ENCODE measurements at regions not wholly inside any gene's neighbourhood (a gene's known extent, or its start where the extent isn't known, plus 50 kb on each side); places are given as distances from the start of the nearest gene placed in this dataset.

GRCh38 chr12:28057856-28058615 lies 85.5 kb upstream of the PTHLH start:
- dilution Hi-C loops (cut with HindIII; ENCODE audit: low sequenced_read_pairs, unreplicated experiment) = no loop called here

More at GRCh38 chr12:28057856-28058615, 85.5 kb upstream of the PTHLH start:
- Histone ChIP-seq H3K27me3 (ENCODE audit: control insufficient read depth, insufficient read depth, low read length) (no peaks in the 10 kb centered on the region), H2AFZ (replicated peaks; ENCODE audit: low read length, poor library complexity) (no peak overlapping the region), H3K4me3 (ENCODE audit: insufficient read depth, low read depth, low read length) (no peak overlapping the region), H3K27ac (ENCODE audit: insufficient read depth, low read length) (no peak overlapping the region), H3K9me3 (ENCODE audit: control insufficient read depth, insufficient read depth, low read length) (no peaks in the 10 kb centered on the region), H3K4me1 (ENCODE audit: control insufficient read depth, insufficient read depth, low read length) (no peaks in the 10 kb centered on the region), H3K18ac (ENCODE audit: low read depth, low read length) (no peak overlapping the region), H3K4ac (ENCODE audit: low read depth, low read length) (no peak overlapping the region), H3K36me3 (ENCODE audit: control insufficient read depth, insufficient read depth, low read length) (no peaks in the 10 kb centered on the region), H3K56ac (ENCODE audit: extremely low read depth, insufficient read depth, low read length) (no peak overlapping the region), H3K9me1 (ENCODE audit: insufficient read depth, low read length) (no peaks in the 10 kb centered on the region; the same call in 1 of the 2 replicates), H2BK120ac (ENCODE audit: low read depth, low read length) (no peak overlapping the region), H3K14ac (replicated peaks; ENCODE audit: low read depth, low read length) (no peak overlapping the region), H4K5ac (ENCODE audit: low read depth, low read length) (no peak overlapping the region), H2AK9ac (replicated peaks; ENCODE audit: low read depth, low read length, poor library complexity) (no peak overlapping the region), H4K91ac (ENCODE audit: insufficient read depth, low read depth, low read length) (no peak overlapping the region), H3K9ac (ENCODE audit: low read depth, low read length) (no peak overlapping the region), H3K4me2 (ENCODE audit: low read depth, low read length) (no peak overlapping the region), H2AK5ac (ENCODE audit: low read depth, low read length) (no peak overlapping the region), H2BK20ac (ENCODE audit: low read depth, low read length) (no peak overlapping the region), H4K8ac (ENCODE audit: low read depth in 2 of 2, low read length in 2 of 2) (no peak overlapping the region), H4K20me1 (ENCODE audit: insufficient read depth, low read length) (no peaks in the 10 kb centered on the region), H3K23ac (ENCODE audit: low read depth, low read length) (no peak overlapping the region), H3K79me1 (ENCODE audit: low read depth in 1 of 2, low read length in 2 of 2) (no peaks in the 10 kb centered on the region), H2BK5ac (ENCODE audit: low read depth, low read length, poor library complexity, severe bottlenecking) (no peak overlapping the region), H2BK15ac (ENCODE audit: low read depth, low read length) (no peak overlapping the region)
- ChIA-PET POLR2A (ENCODE audit: unreplicated experiment) (no interaction called here), CTCF (interaction anchor here (1.2 kb wide), 1 partner anchor 31 kb away, joined by 4 read pairs; no protein-coding TSS in a partner anchor)
- intact Hi-C loops (cut with micrococcal nuclease) (no loop called here), in situ Hi-C loops (cut with MboI; ENCODE audit: low sequenced_read_pairs) (no loop called here)
- WGBS, 2 experiments (ENCODE audit: extremely low coverage in 2 of 2, insufficient read length in 1 of 2) = 100% methylated on average over 1 of the region's 8 CpGs; no CpG with 5 or more reads in 1 of the 2 experiments
- DNase-seq (peak; percentile 25), ATAC-seq (ENCODE audit: low read depth) (no peak)
- TF ChIP-seq MXI1 (IDR thresholded peaks at IDR 0.05; ENCODE audit: borderline replicate concordance, low read depth, low read length) (no peak), CTCF (conservative IDR thresholded peaks at IDR 0.05; ENCODE audit: low read depth, low read length) (no peak)
- BruUV-seq (replicated peaks) = no TSS peak

All from IMR-90 (cell line).